WTC11 (cell line): ENCODE measurements at regions not wholly inside any gene's neighbourhood (a gene's known extent, or its start where the extent isn't known, plus 50 kb on each side); places are given as distances from the start of the nearest gene placed in this dataset.

Experiments used
- ATAC-seq: fragments of 200-7000 bp; cut with Tn5 transposase; 2 replicates; pipeline ENCODE4 v1.10.0; 2021; ENCODE audit warnings: mild to moderate bottlenecking, moderate library complexity
- CTCF ChIA-PET: fragments of 300-600 bp; sonication (Branson Sonifier 250); formaldehyde crosslinking; loops from one replicate; lab custom pipeline; 2021; ENCODE audit warnings: antibody characterized with exemption; lab: Charles Lee
- POLR2A ChIA-PET: fragments of 350-600 bp; sonication (Branson Sonifier 250); formaldehyde crosslinking; loops from one replicate; lab custom pipeline; 2021; ENCODE audit warnings: antibody characterized with exemption; lab: Charles Lee
- DNase-seq: peaks from one replicate; pipeline ENCODE4 v3.0.0; 2021; ENCODE audit warnings: low spot score
- H3K27ac Mint-ChIP-seq: 2 replicates; pipeline ENCODE4 v1.8.0; 2021; ENCODE audit warnings: mixed read lengths
- H3K27me3 Mint-ChIP-seq: 2 replicates; pipeline ENCODE4 v1.8.0; 2021; ENCODE audit warnings: low read depth, mild to moderate bottlenecking, moderate library complexity, mixed read lengths
- H3K36me3 Mint-ChIP-seq: 2 replicates; pipeline ENCODE4 v1.8.0; 2021; ENCODE audit warnings: mixed read lengths
- H3K4me1 Mint-ChIP-seq: 2 replicates; pipeline ENCODE4 v1.8.0; 2022; ENCODE audit warnings: mixed read lengths
- H3K4me3 Mint-ChIP-seq: 2 replicates; pipeline ENCODE4 v1.8.0; 2021; ENCODE audit warnings: mild to moderate bottlenecking, moderate library complexity, mixed read lengths
- H3K9me3 Mint-ChIP-seq: 2 replicates; pipeline ENCODE4 v1.8.0; 2021; ENCODE audit warnings: mixed read lengths
- AR ChIP-seq: fragments of 250-450 bp; sonication (Bioruptor Pico); IDR thresholded peaks from 2 replicates; pipeline ENCODE4 v1.9.0; 2021; ENCODE audit warnings: mild to moderate bottlenecking
- ESRRA ChIP-seq: sonication (generic); formaldehyde crosslinking; IDR thresholded peaks from 2 replicates; pipeline ENCODE4 v1.8.1; 2022; ENCODE audit warnings: mild to moderate bottlenecking, missing genetic modification reagents, borderline replicate concordance
- ETV6 ChIP-seq: sonication (generic); formaldehyde crosslinking; IDR thresholded peaks from 2 replicates; pipeline ENCODE4 v1.8.1; 2022; ENCODE audit warnings: mild to moderate bottlenecking, missing genetic modification reagents
- GABPB1 ChIP-seq: sonication (generic); formaldehyde crosslinking; IDR thresholded peaks from 2 replicates; pipeline ENCODE4 v1.8.1; 2023; ENCODE audit warnings: mild to moderate bottlenecking, missing genetic modification reagents
- HMGA2 ChIP-seq: fragments of 250-450 bp; sonication (Bioruptor Pico); IDR thresholded peaks from 2 replicates; pipeline ENCODE4 v1.4.0; 2021; ENCODE audit warnings: mild to moderate bottlenecking, moderate library complexity
- HMGXB4 ChIP-seq: sonication (generic); formaldehyde crosslinking; IDR thresholded peaks from 2 replicates; pipeline ENCODE4 v1.8.1; 2023; ENCODE audit warnings: mild to moderate bottlenecking, moderate library complexity, missing genetic modification reagents
- KAT7 ChIP-seq: sonication (generic); formaldehyde crosslinking; IDR thresholded peaks from 2 replicates; pipeline ENCODE4 v1.8.1; 2023; ENCODE audit warnings: missing genetic modification reagents, mild to moderate bottlenecking, borderline replicate concordance
- NFATC4 ChIP-seq: fragments of 250-450 bp; sonication (Bioruptor Pico); IDR thresholded peaks from 2 replicates; pipeline ENCODE4 v1.9.0; 2021; ENCODE audit warnings: mild to moderate bottlenecking
- PRDM15 ChIP-seq: sonication (generic); formaldehyde crosslinking; IDR thresholded peaks from 2 replicates; pipeline ENCODE4 v1.8.0; 2022; ENCODE audit warnings: missing genetic modification reagents
- SP1 ChIP-seq: sonication (generic); formaldehyde crosslinking; conservative IDR thresholded peaks from 2 replicates; pipeline ENCODE4 v1.8.1; 2022; ENCODE audit warnings: missing genetic modification reagents
- TCF7 ChIP-seq: sonication (generic); formaldehyde crosslinking; IDR thresholded peaks from 2 replicates; pipeline ENCODE4 v1.8.0; 2022; ENCODE audit warnings: mild to moderate bottlenecking, low read depth, missing genetic modification reagents, moderate library complexity
- USF2 ChIP-seq: sonication (generic); formaldehyde crosslinking; IDR thresholded peaks from 2 replicates; pipeline ENCODE4 v1.8.1; 2023; ENCODE audit warnings: mild to moderate bottlenecking, missing genetic modification reagents, moderate library complexity
- ZMAT4 ChIP-seq: fragments of 250-450 bp; sonication (Bioruptor Pico); IDR thresholded peaks from 2 replicates; pipeline ENCODE4 v1.9.0; 2021; ENCODE audit warnings: mild to moderate bottlenecking
- ZSCAN18 ChIP-seq: fragments of 250-450 bp; sonication (Bioruptor Pico); IDR thresholded peaks from 2 replicates; pipeline ENCODE4 v2.1.2; 2022; ENCODE audit warnings: mild to moderate bottlenecking, moderate library complexity

- no peak for TF ChIP-seq ZSCAN18 (CRISPR knock-in tag)
- TF ChIP-seq, all 79 proteins: peak for 0
These were observed 180.2 kb downstream of the INHBB start (continued) for GRCh38 chr2:120526047-120526562.

GRCh38 chr2:120526997-120527945 lies 181.3 kb downstream of the INHBB start:
- Mint-ChIP-seq H3K27ac (no peak overlapping the region), H3K27me3 (peaks cover 28% of the 10 kb centered on the region), H3K4me1 (peaks cover 15% of the 10 kb centered on the region), H3K36me3 (no peaks in the 10 kb centered on the region), H3K9me3 (peaks cover 23% of the 10 kb centered on the region), H3K4me3 (no peak overlapping the region)
- ChIA-PET POLR2A (interaction anchor here (0.6 kb wide), 1 partner anchor 61 kb away, joined by 5 read pairs; no protein-coding TSS in a partner anchor), CTCF (interaction anchor here (0.7 to 1.5 kb wide), 2 partner anchors 12 to 26 kb away, joined by 3 to 6 read pairs; no protein-coding TSS in a partner anchor)
- no peak for DNase-seq
- no peak for ATAC-seq
- TF ChIP-seq ETV6 (CRISPR knock-in tag): no peak
- no peak for TF ChIP-seq HMGA2
- no peak for TF ChIP-seq TCF7
- TF ChIP-seq AR (CRISPR knock-in tag): no peak
- TF ChIP-seq ESRRA: no peak
- TF ChIP-seq NFATC4 (CRISPR knock-in tag): no peak
- TF ChIP-seq KAT7 (CRISPR knock-in tag): no peak
- no peak for TF ChIP-seq PRDM15 (CRISPR knock-in tag)
- TF ChIP-seq ZMAT4 (CRISPR knock-in tag): no peak
- TF ChIP-seq GABPB1 (CRISPR knock-in tag): no peak
- TF ChIP-seq HMGXB4 (CRISPR knock-in tag): no peak
- TF ChIP-seq USF2 (CRISPR knock-in tag): no peak
- TF ChIP-seq SP1: no peak
